Smooth muscle cell (in vitro differentiated cells): ENCODE measurements at regions not wholly inside any gene's neighbourhood (a gene's known extent, or its start where the extent isn't known, plus 50 kb on each side); places are given as distances from the start of the nearest gene placed in this dataset.

Experiments
- DNase-seq: peaks from one replicate; lab custom pipeline; 2025; ENCODE audit not compliant: unreplicated experiment; lab: John Stamatoyannopoulos, UW
- H2AFZ ChIP-seq: fragments of 200-600 bp; sonication (generic); 2 replicates; pipeline ENCODE4 v1.6.0; 2016; ENCODE audit warnings: antibody characterized with exemption, low read depth, mild to moderate bottlenecking
- H3F3A ChIP-seq: fragments of 200-600 bp; sonication (generic); 2 replicates; pipeline ENCODE4 v1.6.0; 2017; ENCODE audit warnings: antibody characterized with exemption, low read depth
- H3K27ac ChIP-seq: fragments of 200-600 bp; sonication (generic); 2 replicates; pipeline ENCODE4 v1.5.1; 2016; ENCODE audit warnings: low read depth, mild to moderate bottlenecking
- H3K27me3 ChIP-seq: fragments of 200-600 bp; sonication (generic); 2 replicates; pipeline ENCODE4 v1.6.1; 2016; ENCODE audit warnings: low read depth, mild to moderate bottlenecking
- H3K36me3 ChIP-seq: fragments of 200-600 bp; sonication (generic); 2 replicates; pipeline ENCODE4 v1.5.1; 2016; ENCODE audit warnings: low read depth
- H3K4me1 ChIP-seq: fragments of 200-600 bp; sonication (generic); 2 replicates; pipeline ENCODE4 v1.5.1; 2016; ENCODE audit warnings: low read depth
- H3K4me2 ChIP-seq: fragments of 200-600 bp; sonication (generic); 2 replicates; pipeline ENCODE4 v1.6.0; 2016; ENCODE audit warnings: mild to moderate bottlenecking
- H3K4me3 ChIP-seq: fragments of 200-600 bp; sonication (generic); 2 replicates; pipeline ENCODE4 v1.5.1; 2016; ENCODE audit warnings: mild to moderate bottlenecking
- H3K79me2 ChIP-seq: fragments of 200-600 bp; sonication (generic); 2 replicates; pipeline ENCODE4 v1.6.0; 2016; ENCODE audit warnings: low read depth, mild to moderate bottlenecking
- H3K9ac ChIP-seq: fragments of 200-600 bp; sonication (generic); 2 replicates; pipeline ENCODE4 v1.6.0; 2016; ENCODE audit warnings: low read depth
- H3K9me3 ChIP-seq: fragments of 200-600 bp; sonication (generic); replicated peaks from 2 replicates; pipeline ENCODE4 v1.5.1; 2016; ENCODE audit warnings: low read depth
- H4K20me1 ChIP-seq: fragments of 200-600 bp; sonication (generic); 2 replicates; pipeline ENCODE4 v1.6.0; 2016; ENCODE audit warnings: low read depth
- WGBS: methylation state at CpG from one replicate; pipeline ENCODE4 v1.1.7; 2016; ENCODE audit warnings: low lambda C conversion rate; 5-methylcytosine and 5-hydroxymethylcytosine counted together
- TF ChIP-seq, protein P1 (sequence below): fragments of 200-600 bp; sonication (generic); IDR thresholded peaks from 2 replicates; pipeline ENCODE4 v1.5.1; 2017; ENCODE audit warnings: borderline replicate concordance, mild to moderate bottlenecking, antibody characterized with exemption; ENCODE audit not compliant: insufficient read depth, poor library complexity, severe bottlenecking

DNA sequence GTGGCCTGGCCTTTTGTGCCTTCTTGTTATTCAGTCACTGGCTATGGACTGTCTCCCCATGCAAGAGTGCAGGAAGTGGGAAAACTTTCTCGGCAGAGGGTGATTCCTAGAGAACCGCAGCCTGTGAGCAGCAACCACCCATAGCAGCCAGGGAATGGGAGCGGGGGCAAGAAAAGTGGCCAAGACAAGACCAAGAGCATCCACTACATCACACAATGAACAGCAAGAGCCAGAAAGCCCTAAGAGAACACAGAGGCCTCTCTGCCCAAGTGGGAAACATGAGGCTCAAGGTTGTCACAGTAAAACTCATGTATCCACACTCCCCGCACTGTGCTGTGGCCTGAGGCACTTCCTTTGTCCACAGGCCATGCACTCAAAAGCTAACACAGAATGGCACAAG lies 129.1 kb upstream of the FSTL4 start:
- Histone ChIP-seq H3K27ac (no peak overlapping the region), H3K27me3 (peaks cover 31% of the 10 kb centered on the region), H3K4me3 (no peak overlapping the region), H2AFZ (no peak overlapping the region), H3K9me3 (no peaks in the 10 kb centered on the region), H3K4me1 (no peaks in the 10 kb centered on the region), H3K4me2 (no peak overlapping the region), H3F3A (no peaks in the 10 kb centered on the region), H4K20me1 (no peaks in the 10 kb centered on the region), H3K9ac (no peak overlapping the region), H3K36me3 (no peaks in the 10 kb centered on the region), H3K79me2 (no peaks in the 10 kb centered on the region)
- DNase-seq, result no peak
- TF ChIP-seq, protein P1, sequence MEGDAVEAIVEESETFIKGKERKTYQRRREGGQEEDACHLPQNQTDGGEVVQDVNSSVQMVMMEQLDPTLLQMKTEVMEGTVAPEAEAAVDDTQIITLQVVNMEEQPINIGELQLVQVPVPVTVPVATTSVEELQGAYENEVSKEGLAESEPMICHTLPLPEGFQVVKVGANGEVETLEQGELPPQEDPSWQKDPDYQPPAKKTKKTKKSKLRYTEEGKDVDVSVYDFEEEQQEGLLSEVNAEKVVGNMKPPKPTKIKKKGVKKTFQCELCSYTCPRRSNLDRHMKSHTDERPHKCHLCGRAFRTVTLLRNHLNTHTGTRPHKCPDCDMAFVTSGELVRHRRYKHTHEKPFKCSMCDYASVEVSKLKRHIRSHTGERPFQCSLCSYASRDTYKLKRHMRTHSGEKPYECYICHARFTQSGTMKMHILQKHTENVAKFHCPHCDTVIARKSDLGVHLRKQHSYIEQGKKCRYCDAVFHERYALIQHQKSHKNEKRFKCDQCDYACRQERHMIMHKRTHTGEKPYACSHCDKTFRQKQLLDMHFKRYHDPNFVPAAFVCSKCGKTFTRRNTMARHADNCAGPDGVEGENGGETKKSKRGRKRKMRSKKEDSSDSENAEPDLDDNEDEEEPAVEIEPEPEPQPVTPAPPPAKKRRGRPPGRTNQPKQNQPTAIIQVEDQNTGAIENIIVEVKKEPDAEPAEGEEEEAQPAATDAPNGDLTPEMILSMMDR, result no peak
- 95% methylated on average over 4 of the region's 4 CpGs for WGBS

DNA sequence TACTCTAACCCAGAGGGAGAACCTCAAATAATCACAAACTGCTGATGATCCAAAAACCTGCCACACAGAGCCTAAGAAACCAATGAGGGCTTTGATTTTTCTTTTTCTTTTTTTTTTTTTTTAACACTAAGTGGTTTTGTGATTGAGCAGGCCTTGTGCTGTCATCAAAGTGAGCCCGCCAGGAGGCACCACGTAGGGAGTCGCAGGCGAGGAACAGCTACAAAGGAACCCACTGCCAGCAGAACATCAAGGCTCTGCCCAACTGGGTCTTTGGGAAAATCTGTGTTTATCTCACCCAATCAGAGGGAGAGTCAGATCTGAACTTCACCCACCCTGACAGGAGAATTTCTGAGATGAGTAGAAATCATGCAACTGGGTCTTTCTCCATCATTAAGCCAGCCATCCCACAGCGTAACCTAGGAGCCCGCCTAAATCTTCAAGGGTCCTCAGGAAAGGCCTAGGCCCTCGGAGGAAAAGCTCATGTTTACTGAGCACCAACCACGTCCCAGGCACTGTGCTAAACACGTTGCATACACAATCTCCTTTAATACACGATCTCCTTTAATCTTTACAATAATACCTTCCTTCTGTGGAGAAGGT lies 126.9 kb upstream of the FSTL4 start:
- no peaks in the 10 kb centered on the region for H3K79me2 ChIP-seq
- DNase-seq, result no peak
- no peak overlapping the region for H2AFZ ChIP-seq
- TF ChIP-seq, protein P1, result no peak
- no peaks in the 10 kb centered on the region for H3K36me3 ChIP-seq
- no peak overlapping the region for H3K9ac ChIP-seq
- WGBS, result 92% methylated on average over 10 of the region's 10 CpGs
- H3K27me3 ChIP-seq, result peaks cover 20% of the 10 kb centered on the region
- no peak overlapping the region for H3K4me3 ChIP-seq
- no peaks in the 10 kb centered on the region for H4K20me1 ChIP-seq
- no peak overlapping the region for H3K4me2 ChIP-seq
- H3F3A ChIP-seq, result no peaks in the 10 kb centered on the region
- H3K27ac ChIP-seq, result no peak overlapping the region
- no peaks in the 10 kb centered on the region for H3K4me1 ChIP-seq
- H3K9me3 ChIP-seq, result no peaks in the 10 kb centered on the region

DNA sequence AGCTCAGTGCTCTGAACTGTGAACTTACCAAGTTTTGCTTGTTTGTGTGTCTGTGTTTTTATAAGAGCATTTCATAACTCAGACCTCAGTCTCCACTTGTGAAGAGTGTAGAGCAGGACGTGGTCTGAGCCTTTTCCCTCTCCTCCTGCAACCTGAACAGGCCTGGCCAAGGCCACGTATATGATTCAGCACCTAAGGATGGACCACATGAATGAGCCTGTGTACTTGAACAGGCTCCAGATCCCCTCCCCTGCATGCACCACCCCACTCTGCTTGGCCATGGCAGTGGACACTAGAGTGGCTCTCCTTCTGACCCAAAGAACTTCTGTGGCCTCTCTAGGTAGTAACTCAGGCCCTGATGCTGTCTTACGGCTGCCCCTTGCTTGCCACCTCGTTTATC lies 125.9 kb upstream of the FSTL4 start:
- Histone ChIP-seq H3K79me2 (no peaks in the 10 kb centered on the region), H3K9me3 (no peaks in the 10 kb centered on the region), H3K4me2 (no peak overlapping the region), H3K27me3 (peaks cover 18% of the 10 kb centered on the region), H3K4me3 (no peak overlapping the region), H3K4me1 (no peaks in the 10 kb centered on the region), H3K27ac (no peak overlapping the region), H3K9ac (no peak overlapping the region), H3F3A (no peaks in the 10 kb centered on the region), H4K20me1 (no peaks in the 10 kb centered on the region), H3K36me3 (no peaks in the 10 kb centered on the region), H2AFZ (no peak overlapping the region)
- TF ChIP-seq, protein P1, result no peak
- 73% methylated on average over 4 of the region's 4 CpGs for WGBS
- no peak for DNase-seq

DNA sequence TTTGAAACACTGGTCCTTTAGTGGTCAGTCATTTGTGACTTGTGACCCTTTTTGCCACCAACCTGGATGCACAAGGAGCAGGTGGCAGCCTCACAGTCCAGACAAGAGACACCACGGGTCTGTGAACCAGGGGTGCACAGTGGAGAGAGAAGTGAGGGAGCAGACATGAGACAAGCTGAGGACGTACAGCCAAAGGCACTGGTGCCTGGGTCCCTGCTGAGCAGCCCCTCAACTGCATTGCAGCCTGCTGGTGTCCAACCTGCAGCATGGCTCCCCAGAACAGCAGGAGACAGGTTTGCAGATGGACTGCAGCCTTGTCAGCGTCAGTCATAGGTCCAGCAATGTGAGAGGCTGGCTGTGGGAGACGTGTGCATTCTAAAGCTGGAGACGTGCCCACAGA lies 124.2 kb upstream of the FSTL4 start:
- WGBS, result 92% methylated on average over 5 of the region's 5 CpGs
- Histone ChIP-seq H3F3A (no peaks in the 10 kb centered on the region), H3K36me3 (no peaks in the 10 kb centered on the region), H3K4me2 (no peak overlapping the region), H3K9ac (no peak overlapping the region), H3K9me3 (no peaks in the 10 kb centered on the region), H4K20me1 (no peaks in the 10 kb centered on the region), H3K79me2 (no peaks in the 10 kb centered on the region), H3K27ac (no peak overlapping the region), H3K4me3 (no peak overlapping the region), H3K27me3 (peaks cover 6% of the 10 kb centered on the region), H2AFZ (no peak overlapping the region), H3K4me1 (no peaks in the 10 kb centered on the region)
- TF ChIP-seq, protein P1, result no peak
- no peak for DNase-seq
